Stimulated activated CD4-positive, alpha-beta T cell treated with anti-CD3 and anti-CD28 coated beads, TNF-alpha, amount 100 ng/mL, for 1 hour (primary cell): ENCODE measurements at regions not wholly inside any gene's neighbourhood (a gene's known extent, or its start where the extent isn't known, plus 50 kb on each side); places are given as distances from the start of the nearest gene placed in this dataset.
"Not testable (repeated sequence)": the region's sequence is repeated elsewhere in the genome, so short reads cannot be mapped to it uniquely, and the experiment has no call there.

Experiments used
- DNase-seq, 3 donors: peaks; one replicate each; pipeline ENCODE4 v3.0.0-alpha.2; 2020; ENCODE audit warnings: low read depth in 3 of 3, low spot score in 1 of 3

DNA sequence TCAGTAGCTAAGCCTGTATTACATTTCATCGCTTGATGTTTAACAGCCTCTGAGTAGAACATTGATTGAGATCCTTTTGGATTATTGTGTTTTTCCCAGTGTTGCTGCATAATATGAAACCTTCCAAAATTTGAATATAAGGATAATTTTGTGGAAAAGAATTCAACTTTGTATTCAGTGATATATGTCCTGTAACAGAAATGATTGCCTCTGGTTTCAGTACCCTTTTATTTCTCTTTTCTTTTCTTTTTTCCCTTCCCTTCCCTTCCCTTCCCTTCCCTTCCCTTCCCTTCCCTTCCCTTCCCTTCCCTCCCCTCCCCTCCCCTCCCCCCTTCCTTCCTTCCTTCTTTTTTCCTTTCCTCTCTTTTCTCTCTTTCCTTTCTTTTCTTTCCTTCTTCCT lies 74.6 kb downstream of the UTRN start:
- DNase-seq = no peak

DNA sequence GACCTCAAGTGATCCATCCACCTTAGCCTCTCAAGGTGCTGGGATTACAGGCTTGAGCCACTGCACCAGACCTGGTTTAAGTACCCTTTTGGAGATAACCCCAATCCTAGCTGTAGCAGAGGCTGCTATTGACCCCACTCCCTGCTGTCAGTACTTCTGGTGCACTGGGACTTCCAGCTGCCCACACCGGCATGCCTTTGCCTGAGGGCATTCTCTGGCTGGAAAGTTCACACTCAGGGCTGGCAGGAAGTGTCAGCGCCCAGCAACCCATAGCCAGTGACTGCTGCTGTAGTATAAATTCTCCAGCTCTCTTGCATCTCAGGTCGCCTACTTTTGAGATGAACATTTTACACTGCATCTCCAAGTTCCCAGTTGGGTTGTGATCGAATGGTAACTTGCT lies 75.3 kb downstream of the UTRN start:
- no peak for DNase-seq

DNA sequence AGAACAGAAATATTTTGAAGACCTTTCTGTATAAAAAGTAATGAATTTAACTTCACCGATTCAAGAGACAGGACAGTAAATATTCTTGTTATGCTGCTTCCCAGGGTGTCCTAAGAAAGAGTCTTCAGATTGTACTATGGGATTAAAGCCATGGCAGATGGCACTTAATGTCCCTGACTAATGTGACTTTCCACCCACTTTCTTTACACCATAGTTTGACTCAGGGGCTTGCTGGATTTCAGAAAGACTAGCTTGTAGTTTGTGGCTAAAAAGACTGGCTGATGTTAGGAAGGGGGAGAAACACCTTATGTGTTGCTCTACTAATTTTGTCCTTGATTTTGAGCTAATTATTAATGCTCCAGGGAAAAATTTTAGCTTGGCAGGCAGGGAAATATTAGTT lies 75.9 kb downstream of the UTRN start:
- DNase-seq = no peak

DNA sequence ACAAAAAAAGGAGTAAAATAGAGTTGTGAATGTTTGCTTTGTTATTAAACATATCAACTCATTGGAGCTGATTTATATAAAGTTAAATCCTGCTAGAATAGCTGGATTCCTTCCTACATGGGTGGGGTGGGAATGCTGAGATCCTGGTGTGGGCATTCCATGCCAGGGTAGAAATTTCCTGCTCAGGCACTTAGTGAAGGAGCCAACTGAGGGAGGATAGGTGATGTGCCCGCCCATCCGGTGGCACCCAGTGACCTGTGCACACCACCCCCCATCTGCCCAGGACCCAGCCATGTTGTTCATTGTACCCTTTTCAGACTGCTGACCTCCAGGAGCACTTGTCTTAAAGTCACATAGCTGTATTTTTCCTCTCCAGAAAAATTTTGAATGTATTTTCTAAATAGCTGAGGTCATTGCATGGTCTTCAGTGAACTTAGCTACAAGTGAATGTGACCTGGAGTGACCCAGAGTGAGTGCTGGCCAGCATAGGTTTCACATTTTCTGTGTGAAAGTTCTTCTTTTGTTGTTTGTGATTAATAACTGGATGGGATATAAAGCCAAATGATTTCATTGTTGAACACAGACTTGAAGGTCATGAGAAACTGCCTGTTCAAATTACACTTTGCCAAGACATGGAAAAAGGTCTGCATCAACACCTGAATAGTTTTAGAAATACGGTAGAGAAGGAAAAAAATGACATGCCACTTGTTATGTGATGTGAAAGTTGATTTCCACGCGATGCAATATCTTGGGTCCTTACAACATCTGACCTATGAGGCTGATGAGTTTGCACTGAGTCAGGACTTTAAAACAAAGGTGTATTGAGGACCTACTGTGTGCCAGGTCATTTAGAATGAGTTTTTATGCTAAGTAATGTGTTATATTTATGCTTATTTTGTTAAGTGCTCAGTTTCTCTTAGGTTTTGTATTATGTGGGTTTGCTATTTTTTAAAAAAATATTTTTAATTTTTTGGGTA lies 77.2 kb downstream of the UTRN start:
- DNase-seq = no peak

DNA sequence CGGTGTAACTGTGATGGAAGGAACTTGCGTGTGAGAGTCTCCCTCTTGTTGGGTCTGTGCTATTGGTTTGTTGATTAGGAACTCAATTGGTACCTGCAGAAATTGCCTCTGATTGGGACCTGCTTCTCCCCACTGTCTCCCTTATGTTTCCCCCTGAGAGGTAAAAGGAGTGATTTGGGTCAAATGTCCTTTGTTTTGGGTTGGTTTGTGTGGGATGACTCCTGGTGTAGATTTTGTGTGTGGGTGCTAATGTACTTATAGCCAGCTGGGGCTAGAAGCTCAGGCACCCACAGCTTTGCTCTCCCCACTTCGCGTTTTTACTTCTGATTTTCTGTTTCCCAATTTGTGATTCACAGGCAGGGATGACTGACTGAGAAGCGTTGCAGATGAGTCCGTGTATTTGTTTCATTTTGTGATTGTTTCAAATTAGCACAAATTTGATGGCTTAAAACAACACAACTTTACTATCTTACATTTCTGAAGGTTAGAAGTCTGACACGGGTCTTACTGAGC lies 79.1 kb downstream of the UTRN start:
- no peak for DNase-seq

DNA sequence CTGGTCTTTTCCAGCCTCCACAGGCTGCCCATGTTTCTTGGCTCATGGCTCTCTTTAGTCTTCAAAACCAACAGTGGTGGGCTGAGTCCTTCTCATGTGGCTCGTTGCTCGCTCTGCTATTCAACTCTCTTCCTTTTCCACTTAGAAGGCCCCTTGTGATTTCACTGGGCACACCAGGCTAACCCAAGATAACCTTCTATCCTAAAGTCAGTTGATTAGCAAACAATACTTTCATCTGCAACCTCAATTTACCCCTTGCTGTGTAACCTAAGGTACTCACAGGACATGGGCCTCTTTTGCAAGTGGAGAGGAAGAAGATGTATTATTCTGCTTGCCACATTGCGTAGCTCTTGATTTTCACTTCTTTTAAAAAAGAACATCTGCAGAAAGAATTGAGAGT lies 79.6 kb downstream of the UTRN start:
- DNase-seq = no peak

DNA sequence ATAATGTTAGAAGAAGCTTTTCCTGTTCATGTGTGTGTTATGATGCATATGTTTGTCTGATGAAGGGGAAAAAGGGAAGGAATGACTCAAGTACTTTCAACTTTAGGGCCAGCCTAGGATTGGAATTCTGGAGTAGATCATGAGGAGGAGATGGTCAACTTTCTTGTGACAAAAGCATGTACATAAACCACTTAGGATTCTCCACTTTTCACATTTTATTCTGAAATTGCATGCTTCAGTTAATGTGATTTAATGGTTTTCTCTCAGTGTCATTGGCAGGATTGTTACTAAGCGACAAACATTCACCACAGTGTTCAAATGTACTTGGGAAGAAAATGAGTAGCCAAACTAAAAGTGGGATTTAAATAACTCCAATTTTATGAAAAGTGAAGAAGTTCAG lies 80.1 kb downstream of the UTRN start:
- DNase-seq = no peak

DNA sequence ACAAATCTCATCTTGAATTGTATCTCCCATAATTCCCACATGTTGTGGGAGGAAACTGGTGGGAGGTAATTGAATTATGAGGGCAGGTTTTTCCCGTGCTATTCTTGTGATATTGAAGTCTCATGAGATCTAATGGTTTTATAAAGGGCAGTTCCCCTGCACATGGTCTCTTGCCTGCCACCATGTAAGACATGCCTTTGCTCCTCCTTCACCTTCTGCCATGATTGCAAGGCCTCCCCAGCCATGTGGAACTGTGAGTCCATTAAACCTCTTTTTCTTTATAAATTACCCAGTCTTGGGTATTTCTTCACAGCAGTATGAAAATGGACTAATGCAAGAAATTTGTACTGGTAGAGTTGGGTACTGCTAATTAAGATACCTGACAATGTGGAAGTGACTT lies 84.6 kb downstream of the UTRN start:
- DNase-seq = not testable (repeated sequence)

DNA sequence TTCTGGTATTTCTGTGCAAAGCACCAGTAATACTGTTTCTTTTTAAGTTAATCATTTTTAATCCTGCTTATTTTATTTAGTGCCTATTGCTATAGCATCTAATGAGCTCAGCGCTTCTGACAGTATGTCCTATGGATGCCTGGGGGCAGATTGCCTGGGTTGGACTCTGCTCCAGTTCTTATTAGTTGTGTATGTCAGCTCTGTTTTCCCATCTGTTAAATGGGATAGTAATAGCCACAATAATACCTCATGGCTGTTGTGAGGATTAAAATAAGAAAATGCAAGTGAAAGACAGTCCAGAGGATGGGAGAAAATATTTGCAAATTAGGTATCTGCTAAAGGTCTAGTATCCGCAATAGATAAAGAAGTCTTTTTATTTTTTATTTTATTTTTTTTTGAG lies 87.0 kb downstream of the UTRN start:
- no peak for DNase-seq

DNA sequence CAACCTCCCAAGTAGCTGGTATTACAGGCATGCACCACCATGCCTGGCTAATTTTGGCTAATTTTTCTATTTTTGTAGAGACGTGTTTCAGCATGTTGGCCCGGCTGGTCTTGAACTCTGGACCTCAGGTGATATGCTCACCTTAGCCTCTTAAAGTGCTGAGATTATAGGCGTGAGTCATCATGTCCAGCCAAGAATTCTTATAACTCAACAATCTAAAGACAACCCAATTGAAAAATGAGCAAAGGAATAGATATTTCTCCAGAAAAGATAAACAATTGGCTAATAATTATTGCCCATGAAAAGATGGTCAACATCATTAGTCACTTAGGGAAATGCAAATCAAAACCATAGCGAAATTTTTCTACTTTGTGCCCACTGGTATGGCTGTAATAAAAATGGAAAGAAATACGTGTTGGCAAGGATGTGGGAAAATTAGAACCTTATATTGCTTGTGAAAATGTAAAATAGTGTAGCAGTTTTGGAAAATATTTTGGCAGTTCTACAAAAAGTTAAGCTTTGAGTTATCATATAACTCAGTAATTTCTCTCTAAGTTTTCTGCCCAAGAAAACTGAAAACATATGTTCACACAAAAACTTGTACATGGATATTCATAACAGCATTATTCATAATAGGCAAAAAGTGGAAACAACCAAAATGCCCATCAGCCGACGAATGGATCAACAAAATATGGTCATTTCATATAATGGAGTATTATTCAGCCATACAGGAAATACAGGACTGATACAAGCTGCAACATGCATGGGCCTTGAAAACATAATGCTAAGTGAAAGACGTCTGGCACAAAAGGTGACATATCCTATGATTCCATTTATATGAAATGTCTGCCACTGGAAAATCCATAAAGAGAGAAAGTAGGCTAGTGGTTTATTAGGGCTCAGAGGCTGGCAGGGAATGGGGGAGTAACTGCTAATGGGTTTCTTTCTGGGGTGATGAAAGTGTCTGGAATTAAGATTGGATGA lies 87.8 kb downstream of the UTRN start:
- DNase-seq = no peak

DNA sequence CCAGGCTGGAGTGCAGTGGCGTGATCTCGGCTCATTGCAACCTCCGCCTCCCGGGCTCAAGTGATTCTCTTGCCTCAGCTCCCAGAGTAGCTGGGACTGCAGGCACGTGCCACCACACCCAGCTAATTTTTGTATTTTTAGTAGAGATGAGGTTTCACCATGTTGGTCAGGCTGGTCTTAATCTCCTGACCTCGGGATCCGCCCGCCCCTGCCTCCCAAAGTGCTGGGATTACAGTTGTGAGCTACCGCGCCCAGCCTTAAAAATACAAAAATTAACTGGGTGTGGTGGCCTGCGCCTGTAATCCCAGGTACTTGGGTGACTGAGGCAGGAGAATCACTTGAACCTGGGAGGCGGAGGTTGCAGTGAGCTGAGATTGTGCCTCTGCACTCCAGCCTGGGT lies 89.4 kb downstream of the UTRN start:
- DNase-seq = not testable (repeated sequence)

DNA sequence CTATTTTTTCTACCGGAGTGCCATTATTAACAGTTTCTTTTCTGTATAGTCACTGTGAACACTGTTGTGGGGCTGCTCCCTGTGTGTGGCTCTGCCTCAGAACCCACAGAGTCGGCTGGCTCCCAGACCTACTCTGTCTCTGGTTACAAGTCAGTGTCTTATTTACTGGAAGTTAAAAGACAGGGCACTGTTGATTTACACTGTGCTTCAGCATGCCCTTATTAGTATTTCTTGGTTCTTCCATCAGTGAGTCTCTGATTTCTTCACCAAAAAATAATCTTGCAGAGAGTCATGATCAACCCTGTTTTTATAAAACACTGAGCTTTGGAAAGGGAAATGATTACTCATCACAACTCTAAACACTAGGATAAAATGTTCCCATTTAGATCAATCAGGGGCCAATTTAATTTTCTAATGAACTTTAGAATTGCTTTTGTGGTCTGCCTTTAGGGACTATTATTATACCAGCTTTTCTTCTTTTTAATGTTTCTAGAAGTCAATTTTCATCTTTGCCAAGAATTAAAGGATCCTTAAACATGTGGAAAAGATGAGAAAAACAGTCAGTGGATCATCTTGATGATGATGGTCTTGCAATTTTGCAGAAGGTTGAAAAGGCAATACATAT lies 92.6 kb downstream of the UTRN start:
- no peak for DNase-seq

DNA sequence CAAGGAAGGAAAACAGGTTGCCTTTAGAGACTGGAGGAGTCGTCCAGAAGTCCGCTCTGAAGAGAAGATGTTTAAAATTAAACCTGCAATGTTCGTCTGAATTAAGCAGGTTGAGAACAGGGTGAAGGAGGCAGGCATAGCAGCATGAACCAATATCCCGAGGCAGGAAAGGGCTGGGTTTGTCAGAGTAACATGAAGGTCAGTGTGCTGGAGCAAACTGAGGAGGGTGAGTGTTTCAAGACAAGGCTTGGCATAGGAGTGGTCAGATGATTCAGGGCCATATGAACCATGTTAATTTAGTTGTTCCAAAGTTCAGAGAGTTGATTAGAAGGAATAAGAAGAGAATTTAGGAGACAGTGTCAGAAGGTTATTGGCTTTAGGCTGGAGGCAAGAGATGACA lies 93.3 kb downstream of the UTRN start:
- DNase-seq = no peak

DNA sequence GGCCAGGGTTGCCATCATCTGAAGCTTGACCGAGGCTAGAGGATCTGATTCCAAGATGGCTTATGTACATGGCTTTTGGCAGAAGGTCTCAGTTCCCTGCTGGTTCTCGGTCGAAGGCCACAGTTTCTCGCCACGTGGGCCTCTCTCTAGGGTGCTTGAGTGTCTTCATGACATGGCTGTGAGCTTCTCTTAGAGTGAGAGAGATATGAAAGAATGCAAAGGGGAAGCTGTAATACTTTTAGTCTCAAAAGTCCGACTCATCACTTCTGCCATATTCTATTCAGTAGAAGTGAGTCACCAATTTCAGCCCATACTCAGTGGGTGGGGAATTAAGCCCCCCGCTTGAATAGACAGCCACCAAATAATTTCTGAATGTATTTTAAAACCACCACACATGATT lies 94.2 kb downstream of the UTRN start:
- no peak for DNase-seq

DNA sequence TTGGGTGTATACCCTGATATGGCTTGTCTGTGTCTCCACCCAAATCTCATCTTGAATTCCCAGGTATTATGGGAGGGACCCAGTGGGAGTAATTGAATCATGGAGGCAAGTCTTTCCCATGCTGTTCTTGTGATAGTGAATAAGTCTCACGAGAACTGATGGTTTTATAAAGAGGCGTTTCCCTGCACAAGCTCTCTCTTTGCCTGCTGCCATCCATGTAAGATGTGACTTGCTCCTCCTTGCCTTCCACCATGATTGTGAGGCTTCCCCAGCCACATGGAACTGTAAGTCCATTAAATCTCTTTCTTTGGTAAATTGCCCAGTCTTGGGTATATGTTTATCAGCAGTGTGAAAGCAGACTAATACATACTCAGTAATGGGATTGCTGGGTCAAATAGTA lies 96.4 kb downstream of the UTRN start:
- not testable (repeated sequence) for DNase-seq

DNA sequence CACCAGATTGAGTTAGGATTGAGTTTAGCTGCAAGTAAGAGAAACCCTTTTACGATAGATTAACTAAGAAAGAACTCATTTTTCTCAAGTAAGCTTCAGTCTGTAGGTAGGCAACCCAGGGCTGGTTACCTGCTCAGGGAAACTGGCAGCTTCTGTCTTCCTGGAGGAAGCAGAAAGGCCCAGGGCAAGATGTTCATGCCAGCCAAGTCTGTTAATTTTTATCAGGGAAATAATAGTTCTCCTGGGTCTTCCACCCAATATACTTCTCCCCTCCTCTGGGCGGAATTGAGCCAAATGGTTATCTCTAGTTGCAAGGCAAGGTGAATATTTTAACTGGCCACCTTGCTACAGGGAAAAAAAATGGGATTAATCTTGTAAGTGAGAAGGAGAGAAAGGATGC lies 98.2 kb downstream of the UTRN start:
- no peak for DNase-seq

DNA sequence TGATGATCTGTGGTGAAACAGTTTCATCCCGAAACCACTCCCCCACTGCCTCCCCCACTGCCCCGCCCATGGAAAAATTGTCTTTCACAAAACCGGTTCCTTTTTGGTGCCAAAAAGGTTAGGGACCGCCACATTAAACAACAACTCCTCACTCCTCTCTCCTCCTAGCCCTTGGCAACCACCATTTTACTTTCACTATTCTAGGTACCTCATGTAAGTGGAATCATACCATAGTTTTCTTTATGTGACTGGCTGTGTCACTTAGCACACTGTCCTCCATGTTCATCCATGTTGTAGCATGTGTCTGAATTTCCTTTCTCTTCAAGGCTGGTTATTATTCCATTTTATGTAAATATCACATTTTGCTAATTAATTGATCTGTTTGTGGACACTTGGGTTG lies 99.3 kb downstream of the UTRN start:
- DNase-seq = no peak

DNA sequence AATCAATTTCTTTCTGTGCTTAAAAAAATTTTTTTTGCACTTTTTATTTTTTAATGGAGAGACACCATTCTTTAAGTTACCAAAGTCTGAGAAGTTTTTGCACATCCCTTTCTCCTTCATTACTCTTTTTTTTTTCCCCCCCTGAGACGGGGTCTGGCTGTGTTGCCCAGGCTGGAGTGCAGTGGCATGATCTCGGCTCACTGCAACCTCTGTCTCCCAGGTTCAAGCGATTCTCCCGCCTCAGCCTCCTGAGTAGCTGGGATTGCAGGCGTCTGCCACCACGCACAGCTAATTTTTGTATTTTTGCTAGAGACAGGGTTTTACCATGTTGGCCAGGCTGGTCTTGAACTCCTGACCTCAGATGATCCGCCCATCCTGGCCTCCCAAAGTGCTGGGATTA lies 104.3 kb downstream of the UTRN start:
- DNase-seq = not testable (repeated sequence)

DNA sequence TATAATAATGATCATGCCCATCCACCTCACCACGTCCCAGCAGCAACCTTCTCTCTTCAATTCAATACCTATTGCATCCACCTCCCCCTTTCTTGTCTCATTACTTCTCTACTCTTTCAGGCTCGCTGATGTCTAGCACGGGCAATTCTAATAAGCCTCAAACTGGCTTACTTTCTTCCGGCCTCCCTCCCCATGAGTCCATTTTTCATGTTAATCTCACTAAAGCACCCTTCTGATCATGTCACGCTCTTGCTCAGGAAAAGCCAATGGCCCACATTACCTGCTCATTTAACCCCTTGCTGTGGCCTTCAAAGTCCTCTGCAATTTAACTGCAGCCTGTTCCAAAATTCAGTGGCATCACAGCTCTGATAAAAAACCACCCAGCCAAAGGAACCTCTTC lies 105.1 kb downstream of the UTRN start:
- no peak for DNase-seq

DNA sequence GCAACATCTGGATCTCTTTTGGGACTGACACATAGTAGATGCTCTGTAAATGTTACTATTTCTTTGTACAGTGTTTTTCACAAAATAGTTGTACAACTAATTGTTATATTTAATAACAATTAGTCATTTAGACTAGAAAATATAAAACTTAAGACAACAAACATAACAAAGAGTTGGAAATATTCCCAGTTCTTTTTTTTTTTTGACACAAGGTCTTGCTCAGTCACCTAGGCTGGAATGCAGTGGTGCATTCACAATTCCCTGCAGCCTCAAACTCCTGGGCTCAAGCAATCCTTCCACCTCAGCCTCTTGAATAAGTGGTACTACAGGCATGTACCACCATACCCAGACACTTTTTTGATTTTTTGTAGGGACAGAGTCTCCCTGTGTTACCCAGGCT lies 105.8 kb downstream of the UTRN start:
- DNase-seq = no peak

DNA sequence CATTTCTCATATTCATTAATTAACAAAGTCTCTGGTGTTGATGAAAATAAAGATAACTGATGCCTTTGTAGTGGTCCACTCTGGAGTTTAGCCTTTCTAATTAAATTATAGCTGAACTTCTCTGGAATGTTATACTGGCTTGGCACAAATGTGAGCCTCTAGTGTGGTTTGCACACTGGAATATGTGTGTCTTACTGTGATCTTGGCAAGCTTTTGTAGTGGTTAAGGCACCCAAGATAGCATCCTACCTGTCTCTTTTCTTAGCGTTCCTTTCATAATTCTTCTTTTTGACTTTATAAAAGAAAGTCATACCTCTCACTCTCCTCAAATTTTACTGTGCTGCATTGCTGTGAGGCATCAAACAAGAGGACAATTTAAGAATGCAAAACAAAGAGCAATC lies 107.4 kb downstream of the UTRN start:
- DNase-seq = no peak
